NCI-H128 (cell line): ENCODE measurements at regions not wholly inside any gene's neighbourhood (a gene's known extent, or its start where the extent isn't known, plus 50 kb on each side); places are given as distances from the start of the nearest gene placed in this dataset.

ENCODE experiments used
- DNase-seq: peaks from one replicate; lab custom pipeline; 2025; ENCODE audit not compliant: unreplicated experiment; lab: John Stamatoyannopoulos, UW

- no peak for DNase-seq
Observed at GRCh38 chr1:30275926-30276764, 447.2 kb downstream of the MATN1 start.

GRCh38 chr1:30274976-30275621 is 448.3 kb downstream of the MATN1 start:
- no peak for DNase-seq

DNA sequence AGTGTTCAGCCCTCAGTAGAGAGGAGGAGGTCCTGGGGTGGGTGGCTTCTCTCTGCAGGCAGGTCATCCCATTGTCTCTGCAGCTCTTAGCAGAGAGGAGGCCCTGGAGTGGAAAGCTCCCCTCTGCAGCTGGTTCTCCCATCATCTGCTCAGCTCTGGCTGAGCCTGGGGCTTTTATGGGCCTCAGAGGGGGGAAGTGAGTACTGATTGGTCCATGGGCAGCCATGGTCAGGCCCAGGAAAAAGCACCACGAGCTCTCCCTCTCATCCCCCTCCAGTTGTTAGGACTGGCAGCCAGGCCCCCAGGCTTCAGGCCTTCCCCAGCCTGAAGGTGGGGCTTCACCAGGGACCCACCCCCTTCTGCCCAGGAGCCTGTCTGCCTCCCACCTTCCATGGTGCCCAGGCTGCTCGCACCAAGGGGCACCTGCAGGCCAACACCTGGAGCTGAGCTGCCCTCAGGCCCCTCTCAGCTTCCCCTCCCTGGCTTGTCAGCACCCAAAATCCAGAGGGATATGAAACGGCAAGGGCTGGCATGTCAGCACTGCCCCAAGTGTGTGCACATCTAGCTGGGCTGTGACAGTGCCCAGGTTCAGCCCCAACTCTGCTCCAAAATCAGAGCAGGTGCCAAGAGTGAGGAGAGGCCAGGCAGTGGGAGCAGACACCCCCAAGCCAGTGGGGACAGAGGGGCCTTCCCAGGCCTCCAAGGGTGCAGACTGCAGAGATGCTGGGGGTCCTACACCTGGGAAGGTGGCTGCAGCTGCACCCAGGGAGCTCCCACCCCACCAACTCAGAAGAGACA is 449.0 kb downstream of the MATN1 start:
- no peak for DNase-seq

- DNase-seq = no peak
Observed at GRCh38 chr1:30273456-30273855, 449.9 kb downstream of the MATN1 start.

DNA sequence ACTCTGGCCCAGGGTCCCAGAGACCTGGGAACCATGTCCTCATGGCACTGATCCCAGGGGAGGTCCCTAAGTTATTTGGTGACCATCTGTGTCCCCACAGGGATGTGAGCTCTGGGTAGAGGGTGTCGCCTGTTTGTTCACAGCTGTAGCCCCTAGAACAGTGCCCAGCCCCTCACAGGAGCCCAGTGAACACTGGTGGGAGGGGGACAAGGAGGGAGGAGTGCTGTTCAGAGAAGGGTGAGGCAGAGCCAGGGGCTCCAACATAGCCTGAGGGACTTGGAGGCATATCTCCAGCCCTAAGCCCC is 450.4 kb downstream of the MATN1 start:
- no peak for DNase-seq

DNA sequence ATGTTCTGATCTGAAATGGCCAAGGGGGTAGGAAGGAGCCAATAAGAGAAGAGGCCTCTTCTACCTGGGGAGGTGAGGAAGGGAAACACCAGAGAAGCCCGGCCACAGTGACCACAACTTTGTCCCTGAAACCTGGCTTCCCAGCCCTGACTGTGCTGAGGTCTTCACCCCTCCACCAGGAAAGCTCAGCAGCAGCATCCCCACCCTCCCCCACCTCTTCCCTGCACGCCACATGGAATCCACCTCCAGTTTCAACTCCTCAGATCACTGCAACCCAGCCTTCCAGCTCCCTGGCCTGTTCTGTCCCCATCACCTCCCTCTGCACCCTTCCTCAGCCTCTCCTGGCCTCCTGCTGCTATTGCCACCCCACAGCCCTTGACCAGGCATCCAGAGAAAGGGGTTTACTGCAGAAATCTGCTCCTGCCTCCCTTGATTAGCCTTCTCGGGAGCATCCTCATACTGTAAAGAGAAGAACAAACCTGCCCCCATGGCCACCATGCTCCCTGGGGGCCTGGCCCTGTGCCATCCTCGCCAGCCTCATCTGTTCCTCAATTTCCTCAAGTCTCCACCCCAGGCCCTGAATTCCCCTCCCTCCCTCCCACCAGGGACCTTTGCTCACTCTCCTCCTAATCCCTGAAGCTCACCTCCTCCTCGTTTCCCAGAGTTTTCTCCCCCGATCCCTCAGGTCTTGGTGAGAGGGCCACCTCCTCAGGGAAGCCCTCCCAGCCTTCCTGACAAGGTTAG is 450.9 kb downstream of the MATN1 start:
- DNase-seq = no peak

- no peak for DNase-seq
Observed at GRCh38 chr1:30271401-30272276, 451.7 kb downstream of the MATN1 start.

GRCh38 chr1:30270461-30270860 is 452.9 kb downstream of the MATN1 start:
- DNase-seq = no peak

- no peak for DNase-seq
Observed at GRCh38 chr1:30268923-30269666, 454.3 kb downstream of the MATN1 start.

- DNase-seq = no peak
Observed at GRCh38 chr1:30267856-30268255, 455.5 kb downstream of the MATN1 start.

DNA sequence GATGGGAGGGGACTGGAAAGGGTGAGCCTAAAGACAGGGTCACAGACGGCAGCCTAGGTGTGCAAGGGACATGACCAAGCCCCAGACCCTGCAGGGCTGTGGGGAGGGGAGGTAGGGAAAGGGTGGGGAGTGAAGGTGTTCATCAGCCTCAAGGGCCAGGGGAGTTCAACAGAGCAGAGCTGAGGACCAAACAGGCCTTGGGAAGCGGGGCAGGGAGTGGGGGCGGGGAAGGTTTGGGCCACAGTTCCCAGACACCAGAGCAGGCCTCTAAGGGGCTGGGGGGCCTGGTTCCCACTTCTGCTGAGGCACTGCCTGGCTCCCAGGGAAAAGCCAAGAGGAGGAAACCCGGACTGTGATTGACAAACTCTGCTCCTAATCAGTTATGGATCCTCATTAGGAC is 456.3 kb downstream of the MATN1 start:
- no peak for DNase-seq

- DNase-seq = no peak
Observed at GRCh38 chr1:30265127-30266070, 458.0 kb downstream of the MATN1 start.

DNA sequence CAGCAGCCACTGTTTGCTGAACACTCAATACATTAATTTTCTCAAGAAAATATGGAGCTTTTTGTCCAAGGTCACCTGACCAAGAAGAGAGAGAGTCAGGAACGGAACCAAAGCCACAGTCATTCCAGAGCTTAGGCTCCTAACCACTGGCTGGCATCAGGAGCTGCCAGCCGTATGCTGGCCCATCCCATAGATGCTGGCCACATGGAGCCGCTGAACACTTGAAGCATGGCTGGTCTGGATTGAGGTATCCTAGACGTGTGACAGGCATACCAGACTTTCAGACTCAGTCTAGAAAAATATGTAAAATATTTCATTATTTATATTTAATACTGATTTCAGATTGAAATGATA is 458.7 kb downstream of the MATN1 start:
- DNase-seq = no peak

- no peak for DNase-seq
Observed at GRCh38 chr1:30263888-30264671, 459.3 kb downstream of the MATN1 start.

DNA sequence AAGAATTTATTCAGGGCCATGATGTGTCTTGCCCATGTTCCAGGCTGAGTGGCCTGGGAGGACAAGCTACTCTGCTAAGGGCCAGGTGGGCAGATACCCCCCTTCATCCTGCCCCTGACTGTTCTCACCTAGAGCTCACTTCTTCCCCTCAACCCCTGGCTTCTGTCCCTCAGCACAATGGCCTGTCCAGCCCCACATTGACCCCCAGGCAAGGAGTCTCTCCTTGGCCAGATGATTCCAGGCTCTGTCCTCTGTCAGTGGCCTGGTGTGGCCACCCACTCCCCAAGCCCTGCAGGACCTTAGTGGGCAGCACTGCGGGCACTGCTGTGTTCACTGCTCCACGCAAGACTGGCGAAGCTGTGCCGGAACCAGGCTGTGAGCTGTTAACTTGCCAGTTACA is 460.0 kb downstream of the MATN1 start:
- no peak for DNase-seq

DNA sequence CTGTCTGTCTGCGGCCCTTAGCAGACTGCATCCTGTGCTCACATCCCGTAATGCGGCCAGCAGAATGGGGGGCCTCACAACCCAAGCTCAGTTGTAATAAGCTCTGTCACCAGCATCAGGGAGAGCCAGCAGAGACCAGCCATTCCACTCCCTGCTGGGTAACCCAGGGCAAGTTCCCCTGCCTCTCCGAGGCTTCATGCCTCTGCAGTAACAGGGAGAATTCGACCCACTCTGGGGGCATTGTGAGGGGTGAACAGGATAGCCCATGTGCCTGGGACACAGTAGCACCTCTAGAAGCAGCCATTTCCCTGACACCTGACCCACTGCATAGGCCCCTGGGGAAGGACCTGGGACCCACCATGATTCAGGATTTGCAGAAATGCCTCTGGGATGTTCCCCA is 461.2 kb downstream of the MATN1 start:
- no peak for DNase-seq

GRCh38 chr1:30260318-30260717 is 463.1 kb downstream of the MATN1 start:
- no peak for DNase-seq

GRCh38 chr1:30259631-30260030 is 463.8 kb downstream of the MATN1 start:
- no peak for DNase-seq
